HUES64 (cell line): ENCODE measurements at regions not wholly inside any gene's neighbourhood (a gene's known extent, or its start where the extent isn't known, plus 50 kb on each side); places are given as distances from the start of the nearest gene placed in this dataset.
"Not testable (repeated sequence)": the region's sequence is repeated elsewhere in the genome, so short reads cannot be mapped to it uniquely, and the experiment has no call there.

Experiments used
- H3K27ac ChIP-seq: 2 replicates; pipeline ENCODE4 v1.7.0; 2013; ENCODE audit warnings: low read depth, low read length, inconsistent platforms
- H3K27me3 ChIP-seq: 2 replicates; pipeline ENCODE4 v1.6.1; 2013; ENCODE audit warnings: mild to moderate bottlenecking, low read length; ENCODE audit not compliant: insufficient read depth
- H3K36me3 ChIP-seq: 2 replicates; pipeline ENCODE4 v1.6.1; 2013; ENCODE audit warnings: mild to moderate bottlenecking, low read length; ENCODE audit not compliant: insufficient read depth
- H3K4me1 ChIP-seq: 2 replicates; pipeline ENCODE4 v1.6.1; 2013; ENCODE audit warnings: mild to moderate bottlenecking, low read length, moderate library complexity; ENCODE audit not compliant: insufficient read depth
- H3K4me3 ChIP-seq: 2 replicates; pipeline ENCODE4 v1.5.1; 2013; ENCODE audit warnings: mild to moderate bottlenecking, low read length, moderate library complexity
- H3K9ac ChIP-seq: 2 replicates; pipeline ENCODE4 v1.6.1; 2013; ENCODE audit warnings: mild to moderate bottlenecking, low read depth, low read length
- H3K9me3 ChIP-seq: 2 replicates; pipeline ENCODE4 v1.6.1; 2013; ENCODE audit warnings: low read depth, low read length; ENCODE audit not compliant: insufficient read depth
- WGBS: fragments of 150-250, 120-280 bp; methylation state at CpG from one replicate; pipeline ENCODE4 v1.1.7; 2013; ENCODE audit warnings: missing lambda C conversion rate; 5-methylcytosine and 5-hydroxymethylcytosine counted together

GRCh38 chr11:29627541-29627940, 389.3 kb downstream of the KCNA4 start:
- Histone ChIP-seq H3K4me1 (peaks cover 30% of the 10 kb centered on the region), H3K36me3 (no peaks in the 10 kb centered on the region), H3K9me3 (no peaks in the 10 kb centered on the region), H3K27ac (no peak overlapping the region), H3K27me3 (no peaks in the 10 kb centered on the region), H3K4me3 (no peak overlapping the region), H3K9ac (no peak overlapping the region)
- WGBS = no CpG with 5 or more reads among the region's 1 CpG

- Histone ChIP-seq H3K27me3 (no peaks in the 10 kb centered on the region), H3K9ac (peak overlapping the region; percentile 64), H3K4me1 (peaks cover 28% of the 10 kb centered on the region), H3K27ac (peak overlapping the region; percentile 74), H3K9me3 (no peaks in the 10 kb centered on the region), H3K4me3 (peak overlapping the region; percentile 32), H3K36me3 (no peaks in the 10 kb centered on the region)
- WGBS = 38% methylated on average over 1 of the region's 5 CpGs
These were observed 393.6 kb downstream of the KCNA4 start for GRCh38 chr11:29623144-29623722.

- H3K4me1 ChIP-seq = no peaks in the 10 kb centered on the region
- H3K9me3 ChIP-seq = no peaks in the 10 kb centered on the region
- H3K9ac ChIP-seq = no peak overlapping the region
- no peaks in the 10 kb centered on the region for H3K27me3 ChIP-seq
- H3K27ac ChIP-seq = no peak overlapping the region
- H3K36me3 ChIP-seq = no peaks in the 10 kb centered on the region
- no peak overlapping the region for H3K4me3 ChIP-seq
These were observed 400.2 kb downstream of the KCNA4 start for GRCh38 chr11:29616611-29617010.

- Histone ChIP-seq H3K4me1 (no peaks in the 10 kb centered on the region), H3K9me3 (no peaks in the 10 kb centered on the region), H3K27me3 (no peaks in the 10 kb centered on the region), H3K36me3 (no peaks in the 10 kb centered on the region), H3K4me3 (no peak overlapping the region), H3K9ac (no peak overlapping the region), H3K27ac (no peak overlapping the region)
- WGBS = 88% methylated on average over 2 of the region's 2 CpGs
These were observed 404.4 kb downstream of the KCNA4 start for GRCh38 chr11:29612423-29612822.

- Histone ChIP-seq H3K9me3 (no peaks in the 10 kb centered on the region), H3K9ac (no peak overlapping the region), H3K36me3 (no peaks in the 10 kb centered on the region), H3K27me3 (no peaks in the 10 kb centered on the region), H3K4me1 (no peaks in the 10 kb centered on the region), H3K27ac (no peak overlapping the region), H3K4me3 (no peak overlapping the region)
- 98% methylated on average over 4 of the region's 4 CpGs for WGBS
These were observed 410.3 kb downstream of the KCNA4 start for GRCh38 chr11:29606330-29607031.

GRCh38 chr11:29600151-29600575, 416.7 kb downstream of the KCNA4 start:
- H3K9me3 ChIP-seq, H3K9ac ChIP-seq, H3K27me3 ChIP-seq, H3K4me1 ChIP-seq, H3K27ac ChIP-seq, H3K36me3 ChIP-seq, H3K4me3 ChIP-seq: not testable (repeated sequence)
- 96% methylated on average over 27 of the region's 27 CpGs for WGBS

GRCh38 chr11:29584342-29584741, 432.5 kb downstream of the KCNA4 start:
- H3K9me3 ChIP-seq = no peaks in the 10 kb centered on the region
- H3K27me3 ChIP-seq = no peaks in the 10 kb centered on the region
- H3K36me3 ChIP-seq = no peaks in the 10 kb centered on the region
- H3K27ac ChIP-seq = no peak overlapping the region
- H3K9ac ChIP-seq = no peak overlapping the region
- no peaks in the 10 kb centered on the region for H3K4me1 ChIP-seq
- no peak overlapping the region for H3K4me3 ChIP-seq

GRCh38 chr11:29578806-29579205, 438.0 kb downstream of the KCNA4 start:
- Histone ChIP-seq H3K27me3 (no peaks in the 10 kb centered on the region), H3K4me1 (no peaks in the 10 kb centered on the region), H3K36me3 (no peaks in the 10 kb centered on the region), H3K4me3 (no peak overlapping the region), H3K9ac (no peak overlapping the region), H3K9me3 (no peaks in the 10 kb centered on the region), H3K27ac (no peak overlapping the region)
- WGBS = 88% methylated on average over 2 of the region's 2 CpGs

GRCh38 chr11:29564486-29564885, 452.3 kb downstream of the KCNA4 start:
- Histone ChIP-seq H3K9ac (no peak overlapping the region), H3K9me3 (no peaks in the 10 kb centered on the region), H3K4me3 (no peak overlapping the region), H3K36me3 (no peaks in the 10 kb centered on the region), H3K4me1 (no peaks in the 10 kb centered on the region), H3K27me3 (no peaks in the 10 kb centered on the region), H3K27ac (no peak overlapping the region)

- Histone ChIP-seq H3K9me3 (no peaks in the 10 kb centered on the region), H3K4me1 (no peaks in the 10 kb centered on the region), H3K9ac (no peak overlapping the region), H3K27ac (no peak overlapping the region), H3K27me3 (no peaks in the 10 kb centered on the region), H3K36me3 (no peaks in the 10 kb centered on the region), H3K4me3 (no peak overlapping the region)
- 90% methylated on average over 2 of the region's 3 CpGs for WGBS
These were observed 454.6 kb downstream of the KCNA4 start for GRCh38 chr11:29562183-29562582.

GRCh38 chr11:29553990-29554389, 462.8 kb downstream of the KCNA4 start:
- no peaks in the 10 kb centered on the region for H3K4me1 ChIP-seq
- H3K36me3 ChIP-seq = no peaks in the 10 kb centered on the region
- WGBS = 100% methylated on average over 1 of the region's 1 CpG
- H3K4me3 ChIP-seq = no peak overlapping the region
- no peak overlapping the region for H3K27ac ChIP-seq
- H3K9me3 ChIP-seq = no peaks in the 10 kb centered on the region
- H3K27me3 ChIP-seq = no peaks in the 10 kb centered on the region
- H3K9ac ChIP-seq = no peak overlapping the region
